Loucy (cell line): ENCODE measurements at regions not wholly inside any gene's neighbourhood (a gene's known extent, or its start where the extent isn't known, plus 50 kb on each side); places are given as distances from the start of the nearest gene placed in this dataset.

ENCODE experiments used
- H2AFZ ChIP-seq: fragments of 200-600 bp; sonication (generic); 2 replicates; pipeline ENCODE4 v1.6.0; 2016; ENCODE audit warnings: antibody characterized with exemption, mild to moderate bottlenecking, low read length, moderate library complexity
- H3F3A ChIP-seq: fragments of 200-600 bp; 2 replicates; pipeline ENCODE4 v1.6.0; 2016; ENCODE audit warnings: antibody characterized with exemption, low read depth, mild to moderate bottlenecking
- H3K27me3 ChIP-seq: fragments of 200-600 bp; sonication (generic); 2 replicates; pipeline ENCODE4 v1.6.1; 2014; ENCODE audit warnings: low read length, mild to moderate bottlenecking; ENCODE audit not compliant: insufficient read depth, poor library complexity, severe bottlenecking
- H3K36me3 ChIP-seq: fragments of 200-600 bp; sonication (generic); 2 replicates; pipeline ENCODE4 v1.6.1; 2016; ENCODE audit warnings: low read length; ENCODE audit not compliant: insufficient read depth
- H3K4me1 ChIP-seq: fragments of 200-600 bp; sonication (generic); 2 replicates; pipeline ENCODE4 v1.5.1; 2014; ENCODE audit warnings: low read length, mild to moderate bottlenecking; ENCODE audit not compliant: insufficient read depth, poor library complexity, severe bottlenecking
- H3K4me2 ChIP-seq: fragments of 200-600 bp; sonication (generic); 2 replicates; pipeline ENCODE4 v1.6.0; 2014; ENCODE audit warnings: antibody characterized with exemption, low read length, low read depth, mild to moderate bottlenecking; ENCODE audit not compliant: poor library complexity, severe bottlenecking
- H3K4me3 ChIP-seq: fragments of 200-600 bp; sonication (generic); 2 replicates; pipeline ENCODE4 v1.5.1; 2014; ENCODE audit warnings: low read length, mild to moderate bottlenecking, mixed read lengths; ENCODE audit not compliant: poor library complexity, severe bottlenecking
- H3K79me2 ChIP-seq: fragments of 200-600 bp; sonication (generic); 2 replicates; pipeline ENCODE4 v1.6.1; 2014; ENCODE audit warnings: low read length; ENCODE audit not compliant: insufficient read depth
- H3K9ac ChIP-seq: fragments of 200-600 bp; sonication (generic); 2 replicates; pipeline ENCODE4 v1.6.0; 2014; ENCODE audit warnings: mild to moderate bottlenecking, low read depth, low read length, moderate library complexity; ENCODE audit not compliant: poor library complexity, severe bottlenecking
- H3K9me2 ChIP-seq: fragments of 200-600 bp; sonication (generic); replicated peaks from 2 replicates; pipeline ENCODE4 v1.6.1; 2016; ENCODE audit warnings: low read depth, low read length, mixed read lengths
- H3K9me3 ChIP-seq: fragments of 200-600 bp; sonication (generic); 2 replicates; pipeline ENCODE4 v1.6.1; 2014; ENCODE audit warnings: mild to moderate bottlenecking, antibody characterized with exemption, low read length, low read depth; ENCODE audit not compliant: insufficient read depth
- H4K20me1 ChIP-seq: fragments of 200-600 bp; sonication (generic); 2 replicates; pipeline ENCODE4 v1.6.0; 2014; ENCODE audit warnings: antibody characterized with exemption, low read length, mild to moderate bottlenecking; ENCODE audit not compliant: insufficient read depth, poor library complexity, severe bottlenecking
- CTCF ChIP-seq: fragments of 200-600 bp; sonication (generic); conservative IDR thresholded peaks from 2 replicates; pipeline ENCODE4 v1.5.1; 2014; ENCODE audit warnings: mild to moderate bottlenecking, antibody characterized with exemption, low read length
- EZH2phosphoT487 ChIP-seq: fragments of 200-600 bp; IDR thresholded peaks from 2 replicates; pipeline ENCODE4 v1.6.1; 2018; ENCODE audit warnings: antibody characterized with exemption, mild to moderate bottlenecking, moderate library complexity, borderline replicate concordance

GRCh38 chr10:105656856-105657255 is 1015.8 kb downstream of the SORCS3 start:
- no peaks in the 10 kb centered on the region for H3K79me2 ChIP-seq
- TF ChIP-seq EZH2phosphoT487: no peak
- no peak for TF ChIP-seq CTCF
- H4K20me1 ChIP-seq: no peaks in the 10 kb centered on the region
- H3K4me3 ChIP-seq: no peak overlapping the region
- no peaks in the 10 kb centered on the region for H3F3A ChIP-seq
- no peaks in the 10 kb centered on the region for H3K9me3 ChIP-seq
- H3K27me3 ChIP-seq: no peaks in the 10 kb centered on the region
- no peak overlapping the region for H3K9ac ChIP-seq
- H3K9me2 ChIP-seq: no peaks in the 10 kb centered on the region
- H3K4me1 ChIP-seq: no peaks in the 10 kb centered on the region
- no peak overlapping the region for H2AFZ ChIP-seq
- no peak overlapping the region for H3K4me2 ChIP-seq
- H3K36me3 ChIP-seq: no peaks in the 10 kb centered on the region

- no peaks in the 10 kb centered on the region for H3K36me3 ChIP-seq
- no peaks in the 10 kb centered on the region for H3K9me2 ChIP-seq
- H3F3A ChIP-seq: no peaks in the 10 kb centered on the region
- no peak overlapping the region for H2AFZ ChIP-seq
- no peak overlapping the region for H3K4me2 ChIP-seq
- no peak overlapping the region for H3K4me3 ChIP-seq
- H4K20me1 ChIP-seq: no peaks in the 10 kb centered on the region
- no peak for TF ChIP-seq EZH2phosphoT487
- no peak for TF ChIP-seq CTCF
- H3K79me2 ChIP-seq: no peaks in the 10 kb centered on the region
- no peaks in the 10 kb centered on the region for H3K4me1 ChIP-seq
- H3K27me3 ChIP-seq: no peaks in the 10 kb centered on the region
- no peaks in the 10 kb centered on the region for H3K9me3 ChIP-seq
- H3K9ac ChIP-seq: no peak overlapping the region
Observed at GRCh38 chr10:105650306-105650705, 1009.2 kb downstream of the SORCS3 start.

- H2AFZ ChIP-seq: no peak overlapping the region
- H3K9me2 ChIP-seq: no peaks in the 10 kb centered on the region
- H3K27me3 ChIP-seq: no peaks in the 10 kb centered on the region
- H3F3A ChIP-seq: no peaks in the 10 kb centered on the region
- H3K4me1 ChIP-seq: no peaks in the 10 kb centered on the region
- H3K9ac ChIP-seq: no peak overlapping the region
- H3K36me3 ChIP-seq: no peaks in the 10 kb centered on the region
- TF ChIP-seq EZH2phosphoT487 (no peak), CTCF (no peak)
- no peak overlapping the region for H3K4me3 ChIP-seq
- H3K9me3 ChIP-seq: no peaks in the 10 kb centered on the region
- H3K4me2 ChIP-seq: no peak overlapping the region
- H3K79me2 ChIP-seq: no peaks in the 10 kb centered on the region
- no peaks in the 10 kb centered on the region for H4K20me1 ChIP-seq
Observed at GRCh38 chr10:105647354-105647753, 1006.3 kb downstream of the SORCS3 start.
